Activated naive CD4-positive, alpha-beta T cell treated with anti-CD3 and anti-CD28 coated beads, Interleukin-2, amount 10 ng/mL, durations not matched to agents 7 days and 5 days (primary cell): ENCODE measurements at regions not wholly inside any gene's neighbourhood (a gene's known extent, or its start where the extent isn't known, plus 50 kb on each side); places are given as distances from the start of the nearest gene placed in this dataset.

Experiments
- CTCF ChIA-PET: fragments of 350-600 bp; sonication (Branson Sonifier 250); formaldehyde crosslinking; loops from one replicate; lab custom pipeline; 2021; ENCODE audit warnings: antibody characterized with exemption; lab: Charles Lee
- DNase-seq: peaks from one replicate; pipeline ENCODE4 v3.0.0-alpha.2; 2020
- H3K27ac Mint-ChIP-seq: one replicate; pipeline ENCODE4 v1.8.0; 2021; ENCODE audit warnings: mild to moderate bottlenecking, moderate library complexity, mixed read lengths
- H3K27me3 Mint-ChIP-seq: one replicate; pipeline ENCODE4 v1.8.0; 2021; ENCODE audit warnings: mild to moderate bottlenecking, mixed read lengths
- H3K36me3 Mint-ChIP-seq: one replicate; pipeline ENCODE4 v1.8.0; 2021; ENCODE audit warnings: mixed read lengths
- H3K4me1 Mint-ChIP-seq: one replicate; pipeline ENCODE4 v1.8.0; 2021; ENCODE audit warnings: mixed read lengths
- H3K4me3 Mint-ChIP-seq: one replicate; pipeline ENCODE4 v1.8.0; 2021; ENCODE audit warnings: mild to moderate bottlenecking, moderate library complexity, mixed read lengths
- H3K9me3 Mint-ChIP-seq: one replicate; pipeline ENCODE4 v1.8.0; 2021; ENCODE audit warnings: mixed read lengths

DNA sequence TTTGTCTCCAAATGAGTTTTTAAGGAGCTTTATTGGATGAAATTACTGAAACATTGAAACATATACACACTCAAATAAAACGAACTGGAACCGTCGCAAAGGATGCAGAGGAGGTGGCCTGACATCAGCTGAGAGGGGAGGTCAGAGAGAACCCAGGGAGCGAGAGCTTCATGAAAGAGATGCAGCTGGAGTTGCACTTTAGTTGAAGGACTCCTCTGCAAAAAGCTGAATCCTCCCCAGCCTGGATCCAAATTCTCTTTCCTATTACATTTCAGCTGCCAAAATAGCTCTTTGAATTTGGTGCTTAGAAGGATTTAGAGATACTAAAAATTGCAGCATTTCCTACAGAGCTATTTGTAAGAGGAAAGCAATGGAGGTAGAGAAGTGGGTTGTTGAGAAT, 140.0 kb upstream of the DPP6 start:
- no peak for DNase-seq

DNA sequence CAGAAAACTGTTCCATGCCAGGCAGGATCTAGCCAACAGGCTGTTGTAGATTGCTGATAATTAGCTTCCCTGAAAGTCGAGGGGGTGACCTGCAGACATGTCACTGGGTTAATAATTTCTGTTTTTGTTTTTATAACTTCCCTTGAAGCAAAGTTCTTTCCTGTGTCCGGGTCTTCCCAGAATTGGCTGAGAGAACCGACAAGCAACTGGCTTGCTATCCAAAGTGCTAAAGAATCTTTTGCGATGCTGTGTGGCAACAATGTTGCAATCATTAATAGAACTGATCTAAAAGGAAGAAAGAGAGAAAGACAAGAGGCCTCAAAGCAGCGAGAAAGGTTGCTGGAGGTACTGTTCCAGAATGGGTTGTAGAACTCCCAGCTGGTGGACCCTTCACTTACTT, 132.1 kb upstream of the DPP6 start:
- DNase-seq, result no peak
- Mint-ChIP-seq H3K4me1 (no peaks in the 10 kb centered on the region), H3K27me3 (no peaks in the 10 kb centered on the region), H3K36me3 (no peaks in the 10 kb centered on the region), H3K4me3 (no peak overlapping the region), H3K27ac (no peak overlapping the region), H3K9me3 (peaks cover 18% of the 10 kb centered on the region)
- CTCF ChIA-PET, result no interaction called here

More for the DNA sequence above, 140.0 kb upstream of the DPP6 start:
- CTCF ChIA-PET, result no interaction called here
- Mint-ChIP-seq H3K27ac (no peak overlapping the region), H3K4me1 (no peaks in the 10 kb centered on the region), H3K4me3 (no peak overlapping the region), H3K36me3 (no peaks in the 10 kb centered on the region), H3K9me3 (peaks cover 6% of the 10 kb centered on the region), H3K27me3 (no peaks in the 10 kb centered on the region)

DNA sequence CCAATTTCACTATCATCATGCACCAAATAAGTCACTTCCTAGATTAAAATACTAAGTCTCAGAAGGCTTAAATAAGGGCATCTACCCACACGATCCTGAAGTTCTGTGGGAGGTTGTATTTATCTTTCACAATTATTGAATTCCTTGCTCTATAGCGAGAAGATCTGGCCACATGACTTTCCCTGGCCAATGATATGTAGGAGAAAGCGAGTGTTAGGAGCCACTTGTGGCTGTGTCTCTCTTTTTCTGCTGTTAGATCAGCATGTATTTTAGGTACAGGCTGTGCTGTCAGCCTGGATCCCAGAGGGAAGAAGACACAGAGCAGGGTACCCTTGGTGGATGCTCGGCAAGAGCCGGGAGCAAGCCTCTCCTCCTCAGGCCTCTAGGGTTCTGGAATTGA, 131.3 kb upstream of the DPP6 start:
- Mint-ChIP-seq H3K4me3 (no peak overlapping the region), H3K27me3 (no peaks in the 10 kb centered on the region), H3K36me3 (no peaks in the 10 kb centered on the region), H3K4me1 (no peaks in the 10 kb centered on the region), H3K9me3 (peaks cover 22% of the 10 kb centered on the region), H3K27ac (no peak overlapping the region)
- no peak for DNase-seq
- CTCF ChIA-PET, result no interaction called here

DNA sequence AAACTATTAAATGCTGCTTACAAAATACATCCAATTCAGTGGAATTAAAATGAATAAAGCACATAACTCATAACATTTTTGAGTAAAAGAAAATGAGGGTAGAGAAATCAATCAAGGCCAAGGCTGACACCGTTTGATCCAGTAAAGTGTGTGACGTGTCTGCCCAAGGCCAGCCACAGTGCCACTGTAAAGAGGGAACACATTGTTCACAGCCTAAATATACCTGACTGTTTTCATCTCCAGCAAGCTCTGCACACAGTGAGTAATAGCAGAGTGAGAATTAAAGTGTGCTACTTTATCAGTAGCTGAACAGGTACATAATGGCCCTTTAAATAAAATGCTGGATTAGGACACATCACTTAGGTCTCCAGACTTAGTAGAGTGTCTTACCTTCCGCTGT, 130.8 kb upstream of the DPP6 start:
- no peaks in the 10 kb centered on the region for H3K4me1 Mint-ChIP-seq
- H3K27ac Mint-ChIP-seq, result no peak overlapping the region

DNA sequence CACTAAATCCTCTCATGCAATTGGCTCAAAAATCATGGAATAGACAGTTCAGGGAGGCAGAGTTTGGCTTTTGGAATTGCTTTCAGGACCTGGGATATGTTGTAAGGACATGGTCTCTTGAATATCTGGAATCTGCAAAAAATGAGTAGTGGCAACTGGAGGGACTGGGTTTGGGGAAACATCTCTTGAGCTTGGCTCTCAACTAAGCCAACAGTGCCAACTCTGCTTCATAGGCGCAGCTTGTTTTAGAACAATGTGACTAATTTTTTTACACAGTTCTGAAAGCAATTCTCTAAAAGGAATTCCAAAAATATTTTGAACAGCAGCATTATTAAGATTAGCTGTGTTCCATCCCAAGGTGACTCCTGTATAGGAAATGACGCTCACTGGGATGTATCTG, 121.5 kb upstream of the DPP6 start:
- CTCF ChIA-PET, result no interaction called here
- Mint-ChIP-seq H3K27me3 (no peaks in the 10 kb centered on the region), H3K36me3 (no peaks in the 10 kb centered on the region), H3K4me3 (no peak overlapping the region), H3K4me1 (no peaks in the 10 kb centered on the region), H3K9me3 (peaks cover 23% of the 10 kb centered on the region), H3K27ac (no peak overlapping the region)
- DNase-seq, result no peak

More for the DNA sequence above, 130.8 kb upstream of the DPP6 start:
- Mint-ChIP-seq H3K36me3 (no peaks in the 10 kb centered on the region), H3K27me3 (no peaks in the 10 kb centered on the region), H3K4me3 (no peak overlapping the region), H3K9me3 (peaks cover 27% of the 10 kb centered on the region)
- CTCF ChIA-PET, result no interaction called here
- no peak for DNase-seq

DNA sequence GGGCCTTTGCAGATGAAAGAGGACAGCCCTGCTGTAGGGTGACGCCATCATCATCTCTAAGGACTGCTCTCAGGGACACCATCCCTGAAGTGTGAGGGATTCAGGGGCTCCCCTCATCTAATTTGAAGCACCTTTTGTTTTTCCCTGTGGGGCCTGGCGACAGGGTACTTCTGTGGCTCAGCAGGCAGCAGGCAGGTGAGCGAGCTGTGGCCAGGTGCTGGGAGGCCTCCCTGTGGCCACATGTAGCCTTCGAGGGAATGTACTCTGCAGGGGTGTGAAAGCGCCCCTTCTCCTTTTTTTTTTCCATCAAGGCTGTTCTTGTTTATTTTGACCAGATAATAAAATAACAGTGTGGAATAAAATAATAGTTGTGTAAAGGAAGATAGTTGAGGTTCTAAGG, 118.2 kb upstream of the DPP6 start:
- no peak for DNase-seq
- peaks cover 24% of the 10 kb centered on the region for H3K9me3 Mint-ChIP-seq
- CTCF ChIA-PET, result no interaction called here
- H3K27me3 Mint-ChIP-seq, result no peaks in the 10 kb centered on the region
- H3K4me1 Mint-ChIP-seq, result no peaks in the 10 kb centered on the region
- H3K36me3 Mint-ChIP-seq, result no peaks in the 10 kb centered on the region
- no peak overlapping the region for H3K27ac Mint-ChIP-seq
- H3K4me3 Mint-ChIP-seq, result no peak overlapping the region

DNA sequence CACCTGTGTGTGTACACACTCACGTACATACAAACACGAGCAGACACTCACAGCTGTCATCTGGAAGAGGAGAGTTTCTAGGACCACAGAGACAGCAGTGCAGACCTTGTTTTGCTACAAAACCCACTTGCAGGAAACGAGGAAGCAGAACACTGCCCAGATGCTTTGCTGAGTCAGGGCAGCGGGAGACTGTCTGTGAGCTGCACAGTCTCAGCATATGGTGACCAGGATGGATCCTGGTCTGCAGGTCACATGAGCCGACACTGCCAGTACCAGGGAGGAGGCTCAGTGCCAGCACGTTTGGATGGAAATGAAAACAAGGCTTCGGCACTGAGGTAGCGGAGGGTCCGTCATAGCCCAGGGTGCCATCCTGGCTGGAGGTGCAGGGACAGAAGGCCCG, 117.6 kb upstream of the DPP6 start:
- Mint-ChIP-seq H3K4me1 (no peaks in the 10 kb centered on the region), H3K9me3 (peaks cover 20% of the 10 kb centered on the region), H3K4me3 (no peak overlapping the region), H3K36me3 (no peaks in the 10 kb centered on the region), H3K27ac (no peak overlapping the region), H3K27me3 (no peaks in the 10 kb centered on the region)
- DNase-seq, result no peak
- CTCF ChIA-PET, result no interaction called here

DNA sequence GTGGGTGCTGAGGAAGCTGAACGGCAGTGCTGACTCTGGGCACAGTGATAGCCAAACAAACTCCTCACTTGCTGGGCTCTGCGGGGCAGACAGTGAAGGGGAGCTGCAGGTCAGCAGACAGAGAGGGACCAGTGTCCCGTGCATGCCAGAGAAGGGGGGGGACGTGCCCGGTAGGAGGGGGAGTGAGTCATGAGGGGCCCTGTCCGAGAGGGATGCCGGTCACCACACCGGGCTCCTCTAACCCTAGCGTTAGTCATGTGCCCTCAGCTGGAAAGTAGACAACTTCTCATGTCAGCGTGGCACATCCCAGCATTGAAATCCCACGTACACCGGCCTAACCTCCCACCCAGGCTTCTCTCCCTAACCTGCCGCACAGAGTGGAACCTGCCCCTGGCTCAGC, 117.1 kb upstream of the DPP6 start:
- no peak for DNase-seq
- no peak overlapping the region for H3K27ac Mint-ChIP-seq
- no peaks in the 10 kb centered on the region for H3K27me3 Mint-ChIP-seq
- CTCF ChIA-PET, result no interaction called here
- no peak overlapping the region for H3K4me3 Mint-ChIP-seq
- no peaks in the 10 kb centered on the region for H3K36me3 Mint-ChIP-seq
- H3K4me1 Mint-ChIP-seq, result no peaks in the 10 kb centered on the region
- H3K9me3 Mint-ChIP-seq, result peaks cover 20% of the 10 kb centered on the region

DNA sequence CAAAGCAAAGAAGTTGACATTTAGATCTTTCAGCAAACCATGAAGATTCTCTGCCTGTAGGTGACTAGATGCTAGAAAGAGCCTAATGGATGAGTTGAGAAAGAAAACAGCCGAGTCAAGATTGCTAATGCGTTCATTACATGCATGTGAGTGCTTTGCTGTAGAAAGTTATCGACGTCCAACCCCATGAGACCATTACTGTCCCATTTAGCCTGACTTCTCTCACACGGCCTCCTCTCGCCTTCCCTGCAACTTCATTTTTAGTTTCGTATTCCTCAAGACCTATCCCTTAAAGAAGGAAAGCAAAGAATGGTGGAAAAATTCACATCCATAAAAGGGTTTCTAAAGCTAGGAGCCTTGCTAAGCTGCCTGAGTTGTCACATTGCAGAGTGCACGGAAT, 113.7 kb upstream of the DPP6 start:
- Mint-ChIP-seq H3K27me3 (no peaks in the 10 kb centered on the region), H3K36me3 (no peaks in the 10 kb centered on the region), H3K9me3 (peaks cover 22% of the 10 kb centered on the region), H3K27ac (no peak overlapping the region), H3K4me3 (no peak overlapping the region), H3K4me1 (no peaks in the 10 kb centered on the region)
- no peak for DNase-seq
- CTCF ChIA-PET, result no interaction called here

DNA sequence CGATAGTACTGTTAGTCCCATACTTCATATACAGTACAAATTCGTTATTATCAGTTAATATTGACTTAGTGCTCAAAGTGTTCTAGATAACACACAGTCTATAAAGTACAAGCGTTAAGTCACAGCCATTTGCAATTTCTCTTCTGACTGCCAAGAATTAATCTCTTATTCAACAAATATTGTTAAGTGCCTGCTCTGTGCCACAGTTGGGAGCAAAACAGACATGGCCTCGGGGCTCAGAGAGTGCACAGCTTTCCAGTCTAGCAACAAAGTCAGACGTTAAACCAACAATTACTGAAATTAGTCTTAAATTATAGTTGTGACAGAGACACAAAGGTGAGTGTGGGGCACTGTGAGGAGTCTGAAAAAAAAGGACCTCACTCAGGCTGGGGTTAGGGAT, 113.0 kb upstream of the DPP6 start:
- DNase-seq, result no peak
- H3K36me3 Mint-ChIP-seq, result no peaks in the 10 kb centered on the region
- H3K4me3 Mint-ChIP-seq, result no peak overlapping the region
- H3K4me1 Mint-ChIP-seq, result no peaks in the 10 kb centered on the region
- no peaks in the 10 kb centered on the region for H3K27me3 Mint-ChIP-seq
- CTCF ChIA-PET, result no interaction called here
- peaks cover 24% of the 10 kb centered on the region for H3K9me3 Mint-ChIP-seq
- H3K27ac Mint-ChIP-seq, result no peak overlapping the region

DNA sequence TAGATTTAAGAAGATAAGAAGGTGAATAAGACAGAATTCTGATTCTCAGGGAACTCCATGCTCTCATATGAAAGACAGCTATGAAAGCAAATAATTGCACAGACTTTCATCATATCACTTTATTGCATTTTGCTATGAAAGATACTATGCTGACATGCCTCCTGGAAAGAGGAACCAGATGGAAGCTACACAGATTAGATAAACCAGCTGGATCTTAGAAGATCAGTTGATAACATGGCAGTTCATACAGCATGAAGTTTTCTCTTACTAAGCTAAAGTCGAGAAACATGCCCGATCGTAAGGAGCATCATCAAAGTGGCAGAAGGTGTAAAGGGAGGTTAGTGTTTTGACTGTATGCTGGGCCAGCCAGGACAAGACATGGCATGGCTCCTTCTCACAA, 112.5 kb upstream of the DPP6 start:
- no peak overlapping the region for H3K27ac Mint-ChIP-seq
- H3K36me3 Mint-ChIP-seq, result no peaks in the 10 kb centered on the region
- H3K4me1 Mint-ChIP-seq, result no peaks in the 10 kb centered on the region
- no peaks in the 10 kb centered on the region for H3K27me3 Mint-ChIP-seq
- CTCF ChIA-PET, result no interaction called here
- peaks cover 26% of the 10 kb centered on the region for H3K9me3 Mint-ChIP-seq
- no peak for DNase-seq
- H3K4me3 Mint-ChIP-seq, result no peak overlapping the region

DNA sequence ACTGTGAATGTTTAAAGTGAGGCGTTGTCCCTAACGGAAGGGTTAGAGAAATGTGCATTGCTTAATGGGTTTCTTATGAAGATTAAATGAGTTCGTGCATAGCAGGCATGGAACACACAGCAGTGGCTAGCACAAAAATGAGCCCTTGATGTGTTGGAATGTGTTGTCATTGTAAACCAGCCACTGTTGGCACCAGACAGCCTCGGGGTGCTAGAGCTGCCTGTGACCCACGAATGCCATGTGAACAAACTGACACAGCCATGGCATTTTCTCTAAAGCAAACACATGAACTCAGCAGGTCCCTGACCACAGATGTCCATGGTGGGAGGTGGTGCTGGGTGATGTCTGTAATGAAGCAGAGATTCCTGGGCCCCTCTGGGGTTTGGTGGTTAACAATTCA, 111.1 kb upstream of the DPP6 start:
- H3K9me3 Mint-ChIP-seq, result peaks cover 21% of the 10 kb centered on the region

DNA sequence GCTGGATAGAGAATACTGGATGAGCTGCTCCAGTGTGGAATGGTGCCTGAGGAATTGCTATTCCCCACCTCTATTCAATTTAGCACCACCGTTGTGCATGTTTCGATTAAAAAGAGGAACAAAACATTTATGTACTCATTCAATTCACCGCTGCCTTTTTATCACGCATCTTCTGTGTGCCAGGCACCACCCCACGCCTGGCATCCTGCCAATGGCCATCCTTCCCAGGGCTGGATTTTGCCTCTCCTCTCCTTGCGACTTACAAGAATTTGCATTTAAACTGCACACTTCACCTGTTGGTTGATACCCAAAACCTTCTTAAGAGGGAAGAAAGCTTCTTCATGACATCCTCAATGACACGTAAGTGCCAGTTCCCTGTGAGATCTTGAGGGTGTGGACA, 110.2 kb upstream of the DPP6 start:
- peaks cover 27% of the 10 kb centered on the region for H3K9me3 Mint-ChIP-seq
- no peak overlapping the region for H3K27ac Mint-ChIP-seq
- no peaks in the 10 kb centered on the region for H3K36me3 Mint-ChIP-seq
- H3K4me1 Mint-ChIP-seq, result no peaks in the 10 kb centered on the region
- CTCF ChIA-PET, result no interaction called here
- H3K27me3 Mint-ChIP-seq, result no peaks in the 10 kb centered on the region
- no peak overlapping the region for H3K4me3 Mint-ChIP-seq
- DNase-seq, result no peak

More for the DNA sequence above, 111.1 kb upstream of the DPP6 start:
- Mint-ChIP-seq H3K36me3 (no peaks in the 10 kb centered on the region), H3K27me3 (no peaks in the 10 kb centered on the region), H3K4me1 (no peaks in the 10 kb centered on the region), H3K27ac (no peak overlapping the region), H3K4me3 (no peak overlapping the region)
- CTCF ChIA-PET, result no interaction called here
- DNase-seq, result no peak

DNA sequence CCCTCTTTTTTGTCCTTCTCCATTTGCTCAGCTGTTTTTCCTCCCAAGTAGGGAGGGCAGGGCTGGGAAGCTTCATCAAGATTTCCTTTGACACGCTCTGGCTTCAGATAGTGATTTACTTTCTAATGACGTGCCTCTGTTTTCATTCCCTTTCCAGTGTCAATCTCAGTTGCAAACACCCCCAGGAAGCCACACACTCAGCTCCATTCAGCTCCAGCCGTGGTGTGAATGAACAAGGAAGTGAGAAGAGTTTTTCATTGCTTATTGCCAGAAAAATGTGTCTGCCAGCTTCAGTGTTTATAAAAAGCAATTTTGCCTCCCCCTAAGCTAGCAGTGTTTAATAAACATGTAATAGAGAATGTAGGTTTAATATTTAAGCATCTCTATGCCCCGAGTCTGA, 108.7 kb upstream of the DPP6 start:
- no peak overlapping the region for H3K4me3 Mint-ChIP-seq
- peaks cover 22% of the 10 kb centered on the region for H3K9me3 Mint-ChIP-seq
- CTCF ChIA-PET, result no interaction called here
- no peaks in the 10 kb centered on the region for H3K4me1 Mint-ChIP-seq
- H3K36me3 Mint-ChIP-seq, result no peaks in the 10 kb centered on the region
- no peaks in the 10 kb centered on the region for H3K27me3 Mint-ChIP-seq
- no peak for DNase-seq
- no peak overlapping the region for H3K27ac Mint-ChIP-seq

DNA sequence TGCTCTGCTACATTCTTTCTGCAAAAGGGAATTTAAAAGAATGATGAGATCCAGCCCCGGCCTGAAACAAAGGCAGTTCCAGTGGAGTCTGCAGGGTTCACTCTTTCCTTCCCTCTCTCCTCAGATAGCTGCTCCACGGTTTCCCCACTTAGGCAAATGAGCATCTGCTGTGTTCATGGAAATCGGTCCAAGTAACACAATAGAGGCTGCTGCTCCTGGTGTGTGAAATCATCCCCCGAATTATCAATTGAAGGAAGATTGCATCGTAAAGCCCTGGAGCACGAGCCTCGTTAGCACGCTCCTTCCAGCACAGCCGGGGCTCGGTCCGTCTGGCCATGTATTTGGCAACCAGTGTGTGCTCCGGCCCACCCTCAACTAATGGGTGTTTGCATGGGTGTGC, 108.3 kb upstream of the DPP6 start:
- Mint-ChIP-seq H3K36me3 (no peaks in the 10 kb centered on the region), H3K4me1 (no peaks in the 10 kb centered on the region)
- CTCF ChIA-PET, result no interaction called here

DNA sequence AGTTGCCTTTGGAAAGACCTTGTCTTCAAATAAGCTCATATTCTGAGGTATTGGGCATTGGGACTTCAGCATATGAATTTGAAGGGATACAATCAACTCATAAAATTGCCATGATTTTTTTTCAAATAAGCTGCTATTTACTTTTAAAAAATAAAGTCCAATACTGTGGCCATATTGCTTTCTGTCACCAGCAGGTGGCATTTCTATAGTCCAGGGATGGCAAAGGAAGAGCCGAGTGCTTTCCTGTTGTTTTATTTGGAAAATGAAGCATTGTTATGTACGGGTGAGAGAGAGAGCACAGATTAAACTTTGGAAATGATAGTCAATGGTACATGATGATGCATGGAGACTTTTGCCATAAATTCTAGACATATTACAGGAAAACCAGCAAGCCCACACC, 104.1 kb upstream of the DPP6 start:
- H3K4me3 Mint-ChIP-seq, result no peak overlapping the region
- no peak for DNase-seq
- no peaks in the 10 kb centered on the region for H3K4me1 Mint-ChIP-seq
- H3K9me3 Mint-ChIP-seq, result peaks cover 26% of the 10 kb centered on the region
- CTCF ChIA-PET, result no interaction called here
- H3K27ac Mint-ChIP-seq, result no peak overlapping the region
- H3K36me3 Mint-ChIP-seq, result no peaks in the 10 kb centered on the region
- H3K27me3 Mint-ChIP-seq, result no peaks in the 10 kb centered on the region

More for the DNA sequence above, 108.3 kb upstream of the DPP6 start:
- Mint-ChIP-seq H3K4me3 (no peak overlapping the region), H3K27ac (no peak overlapping the region), H3K27me3 (no peaks in the 10 kb centered on the region), H3K9me3 (peaks cover 19% of the 10 kb centered on the region)
- DNase-seq, result no peak
